ENCODE measurements at regions not wholly inside any gene's neighbourhood (a gene's known extent, or its start where the extent isn't known, plus 50 kb on each side); places are given as distances from the start of the nearest gene placed in this dataset.

DNA sequence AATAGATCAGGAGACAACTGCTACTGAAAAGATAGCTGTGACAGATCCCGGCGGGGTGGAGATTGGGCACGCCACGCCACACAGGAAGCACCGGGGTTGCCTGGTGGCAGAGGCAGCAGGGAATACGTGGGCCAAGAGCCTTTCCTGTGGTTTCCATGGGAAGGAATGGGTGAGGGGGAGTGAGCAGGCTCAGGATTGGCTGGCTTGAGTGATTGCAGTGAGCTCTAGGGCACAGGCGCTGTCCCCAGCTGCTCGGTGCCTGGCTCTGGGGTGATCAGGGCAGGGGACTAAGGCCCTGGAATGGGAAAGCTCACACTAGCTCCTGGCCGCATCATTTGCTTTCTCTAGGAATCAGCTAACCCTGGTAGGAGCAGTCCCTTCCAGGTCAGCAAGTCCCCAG lies 166.1 kb downstream of the USP12 start:
- TF ChIP-seq, protein P1, sequence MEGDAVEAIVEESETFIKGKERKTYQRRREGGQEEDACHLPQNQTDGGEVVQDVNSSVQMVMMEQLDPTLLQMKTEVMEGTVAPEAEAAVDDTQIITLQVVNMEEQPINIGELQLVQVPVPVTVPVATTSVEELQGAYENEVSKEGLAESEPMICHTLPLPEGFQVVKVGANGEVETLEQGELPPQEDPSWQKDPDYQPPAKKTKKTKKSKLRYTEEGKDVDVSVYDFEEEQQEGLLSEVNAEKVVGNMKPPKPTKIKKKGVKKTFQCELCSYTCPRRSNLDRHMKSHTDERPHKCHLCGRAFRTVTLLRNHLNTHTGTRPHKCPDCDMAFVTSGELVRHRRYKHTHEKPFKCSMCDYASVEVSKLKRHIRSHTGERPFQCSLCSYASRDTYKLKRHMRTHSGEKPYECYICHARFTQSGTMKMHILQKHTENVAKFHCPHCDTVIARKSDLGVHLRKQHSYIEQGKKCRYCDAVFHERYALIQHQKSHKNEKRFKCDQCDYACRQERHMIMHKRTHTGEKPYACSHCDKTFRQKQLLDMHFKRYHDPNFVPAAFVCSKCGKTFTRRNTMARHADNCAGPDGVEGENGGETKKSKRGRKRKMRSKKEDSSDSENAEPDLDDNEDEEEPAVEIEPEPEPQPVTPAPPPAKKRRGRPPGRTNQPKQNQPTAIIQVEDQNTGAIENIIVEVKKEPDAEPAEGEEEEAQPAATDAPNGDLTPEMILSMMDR (IDR thresholded peaks at IDR 0.05), result no peak
- no peak for TF ChIP-seq ZFX (IDR thresholded peaks at IDR 0.05; ENCODE audit: borderline replicate concordance)

All from 22Rv1 (cell line).